Choroid plexus epithelial cell (primary cell): ENCODE measurements at regions not wholly inside any gene's neighbourhood (a gene's known extent, or its start where the extent isn't known, plus 50 kb on each side); places are given as distances from the start of the nearest gene placed in this dataset.

ENCODE experiments used
- DNase-seq: peaks from one replicate; pipeline ENCODE4 v3.0.0-alpha.2; 2010; ENCODE audit warnings: low read depth
- H3K4me3 ChIP-seq: 2 replicates; pipeline ENCODE4 v1.5.1; 2011; ENCODE audit warnings: low read depth, mild to moderate bottlenecking, control low read depth, low read length, moderate library complexity
- TF ChIP-seq, protein P1 (sequence below): conservative IDR thresholded peaks from 2 replicates; pipeline ENCODE4 v1.5.1; 2011; ENCODE audit warnings: low read depth, mild to moderate bottlenecking, control low read depth, inconsistent platforms, low read length, moderate library complexity

- DNase-seq = no peak
- no peak overlapping the region for H3K4me3 ChIP-seq
- TF ChIP-seq, protein P1, sequence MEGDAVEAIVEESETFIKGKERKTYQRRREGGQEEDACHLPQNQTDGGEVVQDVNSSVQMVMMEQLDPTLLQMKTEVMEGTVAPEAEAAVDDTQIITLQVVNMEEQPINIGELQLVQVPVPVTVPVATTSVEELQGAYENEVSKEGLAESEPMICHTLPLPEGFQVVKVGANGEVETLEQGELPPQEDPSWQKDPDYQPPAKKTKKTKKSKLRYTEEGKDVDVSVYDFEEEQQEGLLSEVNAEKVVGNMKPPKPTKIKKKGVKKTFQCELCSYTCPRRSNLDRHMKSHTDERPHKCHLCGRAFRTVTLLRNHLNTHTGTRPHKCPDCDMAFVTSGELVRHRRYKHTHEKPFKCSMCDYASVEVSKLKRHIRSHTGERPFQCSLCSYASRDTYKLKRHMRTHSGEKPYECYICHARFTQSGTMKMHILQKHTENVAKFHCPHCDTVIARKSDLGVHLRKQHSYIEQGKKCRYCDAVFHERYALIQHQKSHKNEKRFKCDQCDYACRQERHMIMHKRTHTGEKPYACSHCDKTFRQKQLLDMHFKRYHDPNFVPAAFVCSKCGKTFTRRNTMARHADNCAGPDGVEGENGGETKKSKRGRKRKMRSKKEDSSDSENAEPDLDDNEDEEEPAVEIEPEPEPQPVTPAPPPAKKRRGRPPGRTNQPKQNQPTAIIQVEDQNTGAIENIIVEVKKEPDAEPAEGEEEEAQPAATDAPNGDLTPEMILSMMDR = no peak
Observed at GRCh38 chr12:13843841-13844240, 137.6 kb downstream of the GRIN2B start.

DNA sequence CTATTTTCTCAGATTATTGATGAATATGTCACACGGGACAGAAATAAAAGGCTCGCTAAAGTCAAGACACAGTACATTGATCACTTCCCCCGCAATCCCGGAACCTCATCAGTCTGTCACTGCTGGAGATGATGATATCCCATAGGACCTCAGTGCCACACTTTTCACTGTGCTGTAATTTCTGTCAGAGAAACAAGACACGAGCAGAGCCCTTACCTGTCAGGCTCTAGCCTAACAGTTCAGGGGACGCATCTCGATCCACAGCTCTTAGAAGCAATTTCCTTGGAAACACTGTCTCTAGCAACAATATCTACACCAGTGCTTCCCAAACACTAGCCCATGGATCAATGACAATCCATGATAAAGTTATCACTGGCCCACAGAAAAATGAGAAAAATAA, 140.0 kb downstream of the GRIN2B start:
- DNase-seq = no peak
- H3K4me3 ChIP-seq = no peak overlapping the region
- TF ChIP-seq, protein P1 = no peak

GRCh38 chr12:13839365-13840336, 141.8 kb downstream of the GRIN2B start:
- H3K4me3 ChIP-seq = no peak overlapping the region
- TF ChIP-seq, protein P1 = no peak
- no peak for DNase-seq

GRCh38 chr12:13836099-13836498, 145.3 kb downstream of the GRIN2B start:
- H3K4me3 ChIP-seq = no peak overlapping the region
- no peak for DNase-seq
- TF ChIP-seq, protein P1 = no peak

DNA sequence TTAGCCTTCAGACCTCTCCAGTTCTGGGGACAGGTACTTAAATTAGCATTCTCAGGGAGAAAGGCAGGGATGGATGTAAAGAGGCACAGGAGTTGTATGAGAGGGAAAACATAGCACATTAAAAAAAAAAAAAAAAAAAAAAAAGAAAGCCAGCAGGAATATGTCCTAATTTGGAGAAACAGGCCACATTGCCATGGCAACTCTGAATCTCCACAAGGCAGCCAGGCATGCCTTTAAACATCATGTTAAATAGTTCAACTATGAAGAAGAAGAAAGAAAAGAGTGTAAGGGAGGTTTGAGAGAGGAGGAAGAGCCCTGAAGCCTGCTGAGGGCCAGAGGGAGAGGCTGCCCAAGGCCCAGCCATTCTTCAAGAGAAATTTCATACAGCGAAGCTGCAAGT, 145.8 kb downstream of the GRIN2B start:
- no peak overlapping the region for H3K4me3 ChIP-seq
- no peak for DNase-seq
- TF ChIP-seq, protein P1 = no peak

- DNase-seq = no peak
- TF ChIP-seq, protein P1 = no peak
- no peak overlapping the region for H3K4me3 ChIP-seq
Observed at GRCh38 chr12:13834241-13834640, 147.2 kb downstream of the GRIN2B start.

DNA sequence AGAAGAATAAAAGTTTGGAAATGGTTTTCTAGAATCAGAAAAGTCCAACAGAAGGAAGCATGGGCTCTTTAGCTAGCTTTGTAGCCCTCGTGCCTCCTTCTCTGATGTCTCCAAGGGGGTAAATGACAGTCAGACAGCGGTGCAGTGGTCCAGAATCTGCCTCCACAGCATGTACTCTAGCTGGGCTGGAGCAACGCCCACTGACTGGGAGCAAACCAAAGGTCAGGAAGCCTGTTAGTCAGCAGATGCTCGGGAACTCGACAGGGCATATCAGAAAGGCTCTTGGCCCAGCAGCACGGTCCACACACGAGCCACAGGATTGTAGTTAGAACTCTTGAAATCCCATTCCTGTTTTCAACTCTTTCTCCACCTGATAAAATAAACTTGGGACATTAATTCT, 164.3 kb downstream of the GRIN2B start:
- H3K4me3 ChIP-seq = no peak overlapping the region
- DNase-seq = no peak
- TF ChIP-seq, protein P1 = no peak
